Mesendoderm (in vitro differentiated cells): ENCODE measurements at regions not wholly inside any gene's neighbourhood (a gene's known extent, or its start where the extent isn't known, plus 50 kb on each side); places are given as distances from the start of the nearest gene placed in this dataset.

ENCODE experiments used
- DNase-seq: peaks from one replicate; pipeline ENCODE4 v3.0.0; 2013
- H2AK5ac ChIP-seq: 2 replicates; pipeline ENCODE4 v1.6.1; 2013; ENCODE audit warnings: low read length, inconsistent platforms
- H2BK120ac ChIP-seq: 2 replicates; pipeline ENCODE4 v1.6.1; 2013; ENCODE audit warnings: low read depth, mild to moderate bottlenecking, low read length, moderate library complexity, mixed read lengths
- H2BK15ac ChIP-seq: replicated peaks from 2 replicates; pipeline ENCODE4 v1.6.1; 2013; ENCODE audit warnings: low read depth, mild to moderate bottlenecking, moderate library complexity
- H2BK5ac ChIP-seq: 2 replicates; pipeline ENCODE4 v1.6.1; 2013; ENCODE audit warnings: low read length, inconsistent platforms
- H3K18ac ChIP-seq: 2 replicates; pipeline ENCODE4 v1.6.1; 2013; ENCODE audit warnings: mild to moderate bottlenecking, low read length, mixed read lengths
- H3K23ac ChIP-seq: one replicate; pipeline ENCODE4 v1.6.1; 2013; ENCODE audit warnings: low read length
- H3K27ac ChIP-seq: 2 replicates; pipeline ENCODE4 v1.5.1; 2013; ENCODE audit warnings: low read depth, mild to moderate bottlenecking, inconsistent platforms, low read length, moderate library complexity
- H3K27me3 ChIP-seq: 2 replicates; pipeline ENCODE4 v1.6.1; 2013; ENCODE audit warnings: low read length, control low read depth, mild to moderate bottlenecking, inconsistent platforms; ENCODE audit not compliant: insufficient read depth, poor library complexity
- H3K36me3 ChIP-seq: 2 replicates; pipeline ENCODE4 v1.6.1; 2013; ENCODE audit warnings: low read length, inconsistent platforms; ENCODE audit not compliant: control insufficient read depth, insufficient read depth
- H3K4ac ChIP-seq: one replicate; pipeline ENCODE4 v1.6.1; 2013; ENCODE audit warnings: low read depth, mild to moderate bottlenecking, low read length, moderate library complexity
- H3K4me1 ChIP-seq: 2 replicates; pipeline ENCODE4 v1.6.1; 2013; ENCODE audit warnings: low read depth, low read length, inconsistent platforms; ENCODE audit not compliant: control insufficient read depth
- H3K4me2 ChIP-seq: 2 replicates; pipeline ENCODE4 v1.6.1; 2013; ENCODE audit warnings: low read length
- H3K4me3 ChIP-seq: 2 replicates; pipeline ENCODE4 v1.5.1; 2013; ENCODE audit warnings: mild to moderate bottlenecking, low read length
- H3K56ac ChIP-seq: one replicate; pipeline ENCODE4 v1.6.1; 2013; ENCODE audit warnings: low read length
- H3K79me1 ChIP-seq: 2 replicates; pipeline ENCODE4 v1.6.1; 2013; ENCODE audit warnings: low read length, inconsistent platforms
- H3K79me2 ChIP-seq: 2 replicates; pipeline ENCODE4 v1.6.1; 2013; ENCODE audit warnings: mild to moderate bottlenecking, low read length; ENCODE audit not compliant: control insufficient read depth, insufficient read depth
- H3K9ac ChIP-seq: 2 replicates; pipeline ENCODE4 v1.6.1; 2013; ENCODE audit warnings: low read length, inconsistent platforms
- H4K5ac ChIP-seq: one replicate; pipeline ENCODE4 v1.6.1; 2013; ENCODE audit warnings: low read length
- H4K8ac ChIP-seq: one replicate; pipeline ENCODE4 v1.6.1; 2013; ENCODE audit warnings: low read depth, mild to moderate bottlenecking, control low read depth, low read length, moderate library complexity
- WGBS: extraction: QIAGEN DNeasy Blood & Tissue Kit; methylation state at CpG from one replicate; pipeline ENCODE4 v1.1.7; 2013; ENCODE audit warnings: low lambda C conversion rate, missing lambda C conversion rate; ENCODE audit not compliant: insufficient coverage; ENCODE audit errors: extremely low coverage; 5-methylcytosine and 5-hydroxymethylcytosine counted together

- no peak for DNase-seq
- no peaks in the 10 kb centered on the region for H3K79me1 ChIP-seq
- no peaks in the 10 kb centered on the region for H3K4me1 ChIP-seq
- no peak overlapping the region for H3K4me3 ChIP-seq
- H3K27ac ChIP-seq, result no peak overlapping the region
- no peak overlapping the region for H3K56ac ChIP-seq
- H2BK120ac ChIP-seq, result no peak overlapping the region
- no peaks in the 10 kb centered on the region for H3K36me3 ChIP-seq
- H3K4me2 ChIP-seq, result no peak overlapping the region
- no peaks in the 10 kb centered on the region for H3K27me3 ChIP-seq
- H3K9ac ChIP-seq, result no peak overlapping the region
- H3K4ac ChIP-seq, result no peak overlapping the region
- no peak overlapping the region for H3K18ac ChIP-seq
- H4K8ac ChIP-seq, result no peak overlapping the region
- no peaks in the 10 kb centered on the region for H3K79me2 ChIP-seq
- no CpG with 5 or more reads among the region's 1 CpG for WGBS
- no peak overlapping the region for H2AK5ac ChIP-seq
- no peak overlapping the region for H2BK5ac ChIP-seq
- no peak overlapping the region for H2BK15ac ChIP-seq
- no peak overlapping the region for H4K5ac ChIP-seq
- H3K23ac ChIP-seq, result no peak overlapping the region
Measured at GRCh38 chr7:8314566-8314965, 52.6 kb upstream of the ICA1 start.

GRCh38 chr7:8319115-8319514 lies 57.1 kb upstream of the ICA1 start:
- no peak overlapping the region for H3K27ac ChIP-seq

DNA sequence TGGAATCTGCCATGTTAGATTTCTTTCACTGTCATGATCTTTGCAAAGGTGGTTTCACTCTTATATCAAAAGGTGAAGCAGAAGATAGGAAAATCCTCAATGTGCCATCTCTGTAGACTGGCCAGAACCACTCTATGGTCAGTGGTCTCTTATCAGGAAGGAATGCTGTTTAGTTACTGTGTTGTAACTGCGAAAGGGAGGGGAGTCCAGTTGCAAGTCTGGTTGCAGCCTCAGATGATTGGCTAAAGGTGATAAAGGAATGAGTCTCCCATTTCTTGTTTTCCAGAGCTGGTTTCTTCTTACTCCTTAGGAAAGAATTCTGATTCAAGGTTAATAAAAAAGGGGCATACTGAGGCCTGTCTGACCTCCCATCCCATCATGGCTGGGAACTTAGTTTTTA lies 58.2 kb upstream of the ICA1 start:
- no peak for DNase-seq

More at GRCh38 chr7:8319115-8319514, 57.1 kb upstream of the ICA1 start:
- H3K9ac ChIP-seq, result no peak overlapping the region
- no peaks in the 10 kb centered on the region for H3K4me1 ChIP-seq
- H3K27me3 ChIP-seq, result no peaks in the 10 kb centered on the region
- H3K79me2 ChIP-seq, result no peaks in the 10 kb centered on the region
- no CpG with 5 or more reads among the region's 1 CpG for WGBS
- no peak overlapping the region for H3K4me2 ChIP-seq
- H2BK15ac ChIP-seq, result no peak overlapping the region
- H3K23ac ChIP-seq, result no peak overlapping the region
- no peak overlapping the region for H2AK5ac ChIP-seq
- H3K36me3 ChIP-seq, result no peaks in the 10 kb centered on the region
- no peak overlapping the region for H3K4ac ChIP-seq
- H3K56ac ChIP-seq, result no peak overlapping the region
- no peak overlapping the region for H3K4me3 ChIP-seq
- H4K5ac ChIP-seq, result no peak overlapping the region
- no peak overlapping the region for H2BK5ac ChIP-seq
- H3K18ac ChIP-seq, result no peak overlapping the region
- no peak overlapping the region for H2BK120ac ChIP-seq
- no peaks in the 10 kb centered on the region for H3K79me1 ChIP-seq
- H4K8ac ChIP-seq, result no peak overlapping the region
- no peak for DNase-seq

DNA sequence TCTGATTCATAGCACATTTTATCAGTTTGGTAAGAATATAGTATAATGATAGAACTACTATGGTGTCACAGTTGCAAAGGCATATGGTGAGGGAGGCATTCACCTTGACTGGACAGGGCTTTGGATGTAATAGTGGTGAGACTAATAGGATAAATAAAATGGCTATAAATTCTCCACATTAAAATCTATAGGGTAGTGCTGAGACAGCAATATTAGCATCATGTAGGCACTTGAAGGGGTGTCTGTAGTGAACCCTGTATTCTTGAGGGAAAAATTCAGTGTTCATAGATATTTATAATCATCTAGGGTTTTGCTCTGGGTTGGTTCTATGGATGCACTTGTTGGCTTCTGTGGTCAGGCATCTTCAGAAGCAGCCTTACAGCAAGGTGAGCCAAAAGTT lies 59.3 kb upstream of the ICA1 start:
- no peak overlapping the region for H2BK5ac ChIP-seq
- H2BK120ac ChIP-seq, result no peak overlapping the region
- H3K4me3 ChIP-seq, result no peak overlapping the region
- no peak overlapping the region for H3K18ac ChIP-seq
- no peak overlapping the region for H4K8ac ChIP-seq
- H3K27me3 ChIP-seq, result no peaks in the 10 kb centered on the region
- H3K4me2 ChIP-seq, result no peak overlapping the region
- H3K27ac ChIP-seq, result no peak overlapping the region
- H2BK15ac ChIP-seq, result no peak overlapping the region
- no peak for DNase-seq
- H3K79me1 ChIP-seq, result no peaks in the 10 kb centered on the region
- no peak overlapping the region for H3K4ac ChIP-seq
- no peak overlapping the region for H2AK5ac ChIP-seq
- no peak overlapping the region for H3K56ac ChIP-seq
- no peaks in the 10 kb centered on the region for H3K36me3 ChIP-seq
- H3K9ac ChIP-seq, result no peak overlapping the region
- H4K5ac ChIP-seq, result no peak overlapping the region
- no peaks in the 10 kb centered on the region for H3K79me2 ChIP-seq
- H3K4me1 ChIP-seq, result no peaks in the 10 kb centered on the region
- H3K23ac ChIP-seq, result no peak overlapping the region

More for the DNA sequence above, 58.2 kb upstream of the ICA1 start:
- WGBS, result no CpG with 5 or more reads among the region's 1 CpG
- H3K4me2 ChIP-seq, result no peak overlapping the region
- H2BK15ac ChIP-seq, result no peak overlapping the region
- no peak overlapping the region for H3K23ac ChIP-seq
- no peaks in the 10 kb centered on the region for H3K79me2 ChIP-seq
- no peak overlapping the region for H3K27ac ChIP-seq
- H3K4me1 ChIP-seq, result no peaks in the 10 kb centered on the region
- H3K18ac ChIP-seq, result no peak overlapping the region
- H3K56ac ChIP-seq, result no peak overlapping the region
- H2BK120ac ChIP-seq, result no peak overlapping the region
- H3K4me3 ChIP-seq, result no peak overlapping the region
- H4K8ac ChIP-seq, result no peak overlapping the region
- H3K36me3 ChIP-seq, result no peaks in the 10 kb centered on the region
- H3K4ac ChIP-seq, result no peak overlapping the region
- no peak overlapping the region for H2AK5ac ChIP-seq
- no peaks in the 10 kb centered on the region for H3K79me1 ChIP-seq
- H2BK5ac ChIP-seq, result no peak overlapping the region
- H4K5ac ChIP-seq, result no peak overlapping the region
- H3K27me3 ChIP-seq, result no peaks in the 10 kb centered on the region
- H3K9ac ChIP-seq, result no peak overlapping the region

DNA sequence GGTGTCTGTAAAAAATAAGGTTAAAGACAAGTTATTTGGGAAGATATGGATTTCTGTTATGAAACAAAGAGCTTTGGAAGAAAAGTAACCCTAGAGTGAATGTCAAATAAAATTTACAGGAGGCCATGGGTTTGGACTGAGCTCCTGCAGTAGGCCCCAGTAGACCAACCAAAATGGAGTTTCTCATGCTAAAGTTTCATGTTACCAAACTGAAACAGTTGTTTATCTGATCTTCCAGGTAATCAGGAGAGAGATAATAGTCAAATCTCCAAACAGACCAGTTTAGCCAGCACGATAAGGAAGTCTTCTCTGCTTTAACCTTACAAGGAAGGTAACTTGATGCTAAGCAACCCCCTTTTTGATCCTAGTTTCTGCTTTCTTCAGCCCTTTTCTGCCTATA lies 60.7 kb upstream of the ICA1 start:
- Histone ChIP-seq H3K27me3 (no peaks in the 10 kb centered on the region), H3K23ac (no peak overlapping the region), H3K27ac (no peak overlapping the region), H3K36me3 (no peaks in the 10 kb centered on the region), H4K8ac (no peak overlapping the region), H2AK5ac (no peak overlapping the region), H3K9ac (no peak overlapping the region), H3K18ac (no peak overlapping the region), H4K5ac (no peak overlapping the region), H3K4ac (no peak overlapping the region), H3K56ac (no peak overlapping the region), H3K4me1 (no peaks in the 10 kb centered on the region), H3K4me3 (no peak overlapping the region), H2BK5ac (no peak overlapping the region), H3K79me1 (no peaks in the 10 kb centered on the region), H2BK15ac (no peak overlapping the region), H3K4me2 (no peak overlapping the region), H3K79me2 (no peaks in the 10 kb centered on the region), H2BK120ac (no peak overlapping the region)
- WGBS, result no CpG with 5 or more reads among the region's 1 CpG
- peak; percentile 80 for DNase-seq

DNA sequence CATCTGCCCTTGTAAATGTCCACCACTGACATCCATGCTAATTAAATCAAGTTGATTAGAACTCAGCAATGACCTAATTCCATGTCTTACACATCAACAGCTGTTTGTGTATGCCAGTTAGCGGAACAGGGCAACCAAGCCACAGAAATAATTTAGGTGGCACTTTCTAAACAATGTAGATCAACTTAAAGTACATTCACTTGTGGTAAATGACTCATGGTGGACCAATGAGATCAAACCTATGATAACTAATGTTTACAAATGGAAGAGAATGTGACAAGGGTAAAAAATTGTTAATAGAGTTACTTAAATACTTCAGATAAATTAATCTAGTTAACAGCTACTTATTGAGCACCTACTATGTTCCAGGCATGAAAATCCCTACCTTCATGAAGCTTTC lies 63.1 kb upstream of the ICA1 start:
- no peak overlapping the region for H3K27ac ChIP-seq
- H4K8ac ChIP-seq, result no peak overlapping the region
- H2BK120ac ChIP-seq, result no peak overlapping the region
- WGBS, result no CpG with 5 or more reads among the region's 1 CpG
- no peak overlapping the region for H3K9ac ChIP-seq
- no peak overlapping the region for H2BK5ac ChIP-seq
- no peak overlapping the region for H3K4me2 ChIP-seq
- no peak overlapping the region for H2BK15ac ChIP-seq
- no peaks in the 10 kb centered on the region for H3K79me2 ChIP-seq
- no peaks in the 10 kb centered on the region for H3K4me1 ChIP-seq
- DNase-seq, result no peak
- no peak overlapping the region for H3K23ac ChIP-seq
- no peak overlapping the region for H3K4me3 ChIP-seq
- H3K79me1 ChIP-seq, result no peaks in the 10 kb centered on the region
- H3K56ac ChIP-seq, result no peak overlapping the region
- H2AK5ac ChIP-seq, result no peak overlapping the region
- H4K5ac ChIP-seq, result no peak overlapping the region
- no peaks in the 10 kb centered on the region for H3K36me3 ChIP-seq
- H3K18ac ChIP-seq, result no peak overlapping the region
- no peaks in the 10 kb centered on the region for H3K27me3 ChIP-seq
- H3K4ac ChIP-seq, result no peak overlapping the region
